Adrenal gland (tissue), 5 donors: ENCODE measurements at regions not wholly inside any gene's neighbourhood (a gene's known extent, or its start where the extent isn't known, plus 50 kb on each side); places are given as distances from the start of the nearest gene placed in this dataset.

Experiments
- CTCF ChIP-seq, 6 experiments: fragments of 450-650 bp in 4 of 6; fragments of 200-600 bp in 2 of 6; sonication (generic) in 1 of 6; IDR thresholded peaks; 1 replicate in 5 of 6; 2 replicates in 1 of 6; pipeline versions ENCODE4 v1.5.1 to v1.8.0; 2016 to 2021; ENCODE audit warnings: antibody characterized with exemption in 6 of 6, mild to moderate bottlenecking in 2 of 6, moderate library complexity in 1 of 6
- POLR2A ChIP-seq, 2 donors: fragments of 450-650 bp; IDR thresholded peaks; one replicate each; pipeline ENCODE4 v1.6.1; 2017; ENCODE audit warnings: antibody characterized with exemption in 2 of 2, mild to moderate bottlenecking in 2 of 2, moderate library complexity in 1 of 2
- donor health status: DM: no; HTN: no; CAD: no.

- TF ChIP-seq CTCF (IDR thresholded peaks at IDR 0.05): no peak
- no peak for TF ChIP-seq POLR2A (IDR thresholded peaks at IDR 0.05)
Observed at GRCh38 chr13:111893071-111893606, 173.8 kb upstream of the SOX1 start.
